Muscle of leg (tissue), 3 donors: ENCODE measurements at regions not wholly inside any gene's neighbourhood (a gene's known extent, or its start where the extent isn't known, plus 50 kb on each side); places are given as distances from the start of the nearest gene placed in this dataset.
A peak's percentile ranks its signal among the peaks of the same experiment; 100 is the strongest.

ENCODE experiments used
- DNase-seq: peaks from one replicate; pipeline ENCODE4 v3.0.0; 2013
- H3K27ac ChIP-seq: one replicate; pipeline ENCODE4 v1.5.1; 2013; ENCODE audit warnings: mild to moderate bottlenecking, low read length, control low read depth
- H3K27me3 ChIP-seq: one replicate; pipeline ENCODE4 v1.6.1; 2013; ENCODE audit warnings: low read length; ENCODE audit not compliant: control insufficient read depth, insufficient read depth
- H3K36me3 ChIP-seq: one replicate; pipeline ENCODE4 v1.6.1; 2013; ENCODE audit warnings: low read length; ENCODE audit not compliant: control insufficient read depth, insufficient read depth
- H3K4me1 ChIP-seq: one replicate; pipeline ENCODE4 v1.6.1; 2013; ENCODE audit warnings: low read length; ENCODE audit not compliant: control insufficient read depth, insufficient read depth
- H3K4me3 ChIP-seq: one replicate; pipeline ENCODE4 v1.5.1; 2013; ENCODE audit warnings: low read length, control low read depth
- H3K9me3 ChIP-seq: replicated peaks from 2 replicates; pipeline ENCODE4 v1.6.1; 2013; ENCODE audit warnings: low read depth, low read length; ENCODE audit not compliant: control insufficient read depth
- WGBS: methylation state at CpG from one replicate; pipeline ENCODE4 v1.1.5; 2013; ENCODE audit warnings: missing lambda C conversion rate; ENCODE audit not compliant: insufficient coverage; 5-methylcytosine and 5-hydroxymethylcytosine counted together

DNA sequence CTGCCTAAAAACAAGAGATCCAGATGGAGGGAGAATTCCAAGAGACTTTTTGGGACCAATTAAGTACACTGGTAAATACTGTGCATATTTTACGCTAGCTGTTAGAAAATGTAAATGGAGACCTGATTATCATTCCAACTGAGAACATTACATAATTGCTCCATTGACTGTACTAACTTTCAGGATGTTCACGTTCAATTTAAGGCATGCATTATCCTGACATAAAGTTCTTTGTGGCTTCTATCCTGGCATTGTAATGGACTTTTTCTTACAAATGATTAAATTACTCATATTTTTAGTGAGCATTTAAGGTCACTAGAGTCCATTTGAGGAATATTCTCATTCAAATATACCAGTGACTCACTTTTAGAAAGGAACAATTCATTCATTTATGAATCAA, 883.3 kb upstream of the TMPRSS15 start:
- H3K27me3 ChIP-seq: no peaks in the 10 kb centered on the region
- no peak for DNase-seq
- no peaks in the 10 kb centered on the region for H3K4me1 ChIP-seq
- H3K9me3 ChIP-seq: no peaks in the 10 kb centered on the region
- H3K36me3 ChIP-seq: no peaks in the 10 kb centered on the region
- no CpG with 5 or more reads among the region's 2 CpGs for WGBS
- H3K4me3 ChIP-seq: no peak overlapping the region
- no peak overlapping the region for H3K27ac ChIP-seq

DNA sequence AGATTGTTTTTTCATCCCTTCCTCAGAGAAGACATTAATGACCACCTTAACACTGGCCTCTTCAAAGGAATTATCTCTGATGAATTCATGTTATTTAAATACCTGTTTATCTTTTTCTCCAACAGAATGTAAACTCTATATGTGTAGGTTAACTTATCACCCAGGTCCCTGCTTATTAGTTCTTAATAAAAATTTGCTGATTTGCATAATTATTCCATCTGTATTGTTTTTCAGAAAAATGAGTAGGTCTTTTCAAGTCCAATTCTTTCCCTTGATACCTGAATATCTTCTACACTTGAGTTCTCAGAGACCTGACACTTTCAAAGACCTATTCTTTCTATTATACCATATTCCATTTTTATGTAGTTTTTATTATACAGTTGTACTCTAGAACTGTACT, 886.7 kb upstream of the TMPRSS15 start:
- Histone ChIP-seq H3K36me3 (no peaks in the 10 kb centered on the region), H3K4me3 (no peak overlapping the region), H3K9me3 (no peaks in the 10 kb centered on the region), H3K27ac (no peak overlapping the region), H3K4me1 (no peaks in the 10 kb centered on the region), H3K27me3 (no peaks in the 10 kb centered on the region)
- no peak for DNase-seq

DNA sequence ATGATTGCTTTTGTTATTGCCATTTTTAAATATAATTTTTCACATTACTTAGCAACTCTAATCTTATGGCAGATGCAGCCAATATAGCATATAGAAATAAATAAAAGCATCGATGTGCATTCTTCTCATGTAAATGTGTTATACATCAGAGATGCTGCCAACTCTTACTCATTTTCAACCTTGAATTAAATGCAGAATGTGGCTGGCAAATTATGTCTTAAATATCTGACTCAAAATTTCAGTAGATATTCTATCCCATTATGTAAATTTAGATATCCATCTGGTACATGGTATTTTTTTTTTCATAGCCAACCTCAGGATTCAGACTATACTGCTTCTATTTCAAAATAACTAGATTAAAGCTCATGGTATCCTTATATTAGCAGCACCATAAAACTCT, 916.7 kb upstream of the TMPRSS15 start:
- Histone ChIP-seq H3K27me3 (no peaks in the 10 kb centered on the region), H3K36me3 (no peaks in the 10 kb centered on the region), H3K4me3 (no peak overlapping the region), H3K27ac (no peak overlapping the region), H3K9me3 (peaks cover 3% of the 10 kb centered on the region), H3K4me1 (no peaks in the 10 kb centered on the region)
- WGBS: no CpG with 5 or more reads among the region's 1 CpG
- no peak for DNase-seq

DNA sequence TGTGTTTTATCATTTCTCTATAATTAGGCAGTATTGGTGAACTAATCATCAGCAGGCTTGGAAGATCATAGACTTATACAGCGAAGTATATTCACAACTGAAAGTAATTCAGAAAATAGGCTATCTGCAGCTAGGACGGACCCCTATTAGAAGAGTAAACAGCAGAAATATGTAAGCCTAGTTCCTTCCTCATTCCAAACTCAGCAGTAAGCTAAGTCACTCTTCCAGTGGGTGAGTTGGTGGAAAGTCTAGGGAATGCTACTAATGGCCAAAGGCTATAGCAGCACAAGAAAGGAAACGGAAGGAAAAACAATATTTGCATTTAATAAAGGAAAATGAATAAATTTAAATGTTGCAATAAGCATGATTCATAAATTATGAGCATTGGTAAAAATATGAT, 918.1 kb upstream of the TMPRSS15 start:
- Histone ChIP-seq H3K9me3 (peaks cover 3% of the 10 kb centered on the region), H3K27ac (no peak overlapping the region), H3K27me3 (no peaks in the 10 kb centered on the region), H3K4me1 (no peaks in the 10 kb centered on the region), H3K36me3 (no peaks in the 10 kb centered on the region), H3K4me3 (no peak overlapping the region)
- DNase-seq: no peak
- WGBS: no CpG with 5 or more reads among the region's 3 CpGs

DNA sequence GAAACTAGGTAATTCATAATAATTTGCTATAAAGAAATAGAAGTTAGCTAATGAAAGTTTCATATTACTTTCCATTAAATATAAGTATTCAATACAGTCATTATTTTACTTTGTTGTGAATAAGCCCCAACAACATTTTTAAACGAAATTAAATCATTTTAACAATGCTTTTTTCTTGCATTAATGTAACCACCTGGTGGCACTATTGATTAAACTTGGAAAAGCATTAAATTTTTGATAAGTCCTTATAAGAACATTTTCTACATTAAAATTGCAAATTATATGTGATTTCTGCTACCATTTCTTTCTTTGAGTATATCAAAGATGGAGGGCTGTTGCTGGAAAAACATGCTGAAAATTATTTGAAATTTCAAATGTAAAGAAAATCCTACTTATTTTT, 918.8 kb upstream of the TMPRSS15 start:
- WGBS: no CpG with 5 or more reads among the region's 1 CpG
- Histone ChIP-seq H3K36me3 (no peaks in the 10 kb centered on the region), H3K4me1 (peaks cover 4% of the 10 kb centered on the region), H3K27me3 (no peaks in the 10 kb centered on the region), H3K9me3 (no peaks in the 10 kb centered on the region), H3K4me3 (no peak overlapping the region), H3K27ac (no peak overlapping the region)
- peak; percentile 31 for DNase-seq

DNA sequence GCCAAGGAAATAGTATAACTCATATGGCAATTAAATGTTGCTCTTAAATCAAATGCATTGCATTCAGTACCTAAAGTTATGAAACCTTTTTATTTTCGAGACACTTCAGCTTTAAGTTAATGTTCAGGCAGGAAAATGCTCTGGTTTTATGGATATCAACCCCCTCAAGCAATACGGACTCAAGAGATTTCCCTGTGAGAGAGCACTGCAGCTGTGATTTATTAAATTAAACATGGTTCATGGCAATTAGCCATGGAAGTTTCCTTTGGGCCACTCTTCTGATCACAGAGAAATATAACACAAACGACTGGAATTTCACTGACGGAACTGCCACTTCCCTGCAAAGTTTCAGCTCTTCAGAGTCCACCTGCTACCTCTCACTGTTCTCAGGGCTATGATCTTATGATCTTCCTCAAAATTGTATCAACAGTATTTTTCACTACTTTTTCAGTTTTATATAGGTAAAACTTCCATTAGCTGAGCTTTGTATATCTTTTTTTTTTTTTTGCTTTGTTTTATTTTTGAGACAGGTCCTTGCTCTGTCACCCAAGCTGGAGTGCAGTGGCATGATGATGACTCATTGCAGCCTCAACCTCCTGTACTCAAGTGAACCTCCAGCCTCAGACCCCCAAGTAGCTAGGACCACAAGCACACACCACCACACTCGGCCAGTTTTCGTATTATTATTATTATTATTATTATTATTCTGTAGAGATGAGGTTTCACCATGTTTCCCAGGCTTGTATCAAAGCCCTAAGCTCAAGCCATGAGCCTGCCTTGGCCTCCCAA, 923.1 kb upstream of the TMPRSS15 start:
- WGBS: 17% methylated on average over 2 of the region's 6 CpGs

DNA sequence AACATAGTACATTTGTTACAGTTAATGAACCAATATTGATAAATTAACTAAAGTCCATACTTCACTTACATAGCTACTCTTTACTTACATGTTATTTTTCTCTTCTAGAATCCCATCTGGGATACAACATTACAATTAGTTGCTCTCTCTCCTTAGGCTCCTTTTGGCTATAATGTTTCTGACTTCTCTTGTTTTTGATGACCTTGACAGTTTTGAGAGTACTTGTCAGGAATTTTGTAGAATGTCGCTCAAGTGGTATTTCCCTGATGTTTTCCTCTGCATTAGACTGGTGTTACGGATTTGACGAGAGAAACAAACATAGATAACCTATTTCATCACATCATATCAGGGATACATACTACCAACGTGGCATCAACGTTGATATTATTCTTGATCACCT, 925.4 kb upstream of the TMPRSS15 start:
- no peaks in the 10 kb centered on the region for H3K36me3 ChIP-seq
- H3K27ac ChIP-seq: no peak overlapping the region
- WGBS: 100% methylated on average over 4 of the region's 5 CpGs
- DNase-seq: no peak
- H3K4me1 ChIP-seq: peaks cover 4% of the 10 kb centered on the region
- no peaks in the 10 kb centered on the region for H3K27me3 ChIP-seq
- peaks cover 6% of the 10 kb centered on the region for H3K9me3 ChIP-seq
- H3K4me3 ChIP-seq: no peak overlapping the region

More for the DNA sequence above, 923.1 kb upstream of the TMPRSS15 start:
- H3K27me3 ChIP-seq: no peaks in the 10 kb centered on the region
- H3K4me3 ChIP-seq: no peak overlapping the region
- no peak overlapping the region for H3K27ac ChIP-seq
- peaks cover 4% of the 10 kb centered on the region for H3K4me1 ChIP-seq
- DNase-seq: peak; percentile 83
- H3K36me3 ChIP-seq: no peaks in the 10 kb centered on the region
- peaks cover under 1% of the 10 kb centered on the region for H3K9me3 ChIP-seq

DNA sequence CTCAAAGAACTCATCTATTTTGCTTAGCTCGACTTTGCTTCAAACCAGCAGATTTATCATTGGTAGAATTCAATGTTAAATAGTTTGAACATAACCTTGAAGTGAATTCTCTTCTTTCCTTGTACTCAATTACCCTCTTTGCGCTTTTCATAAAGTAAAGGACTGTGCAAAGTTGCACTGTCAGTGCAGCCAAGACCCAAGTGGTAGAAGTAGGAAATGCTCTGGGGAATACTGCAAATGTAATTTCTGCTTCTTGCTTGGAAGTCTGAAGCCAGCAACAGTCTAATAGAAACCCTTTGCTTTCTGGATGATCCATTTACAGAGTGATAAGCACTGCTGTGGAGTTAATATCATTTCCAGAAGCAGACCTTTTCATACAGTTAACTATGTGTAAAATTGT, 936.7 kb upstream of the TMPRSS15 start:
- H3K4me1 ChIP-seq: no peaks in the 10 kb centered on the region
- WGBS: no CpG with 5 or more reads among the region's 2 CpGs
- H3K9me3 ChIP-seq: no peaks in the 10 kb centered on the region
- H3K27ac ChIP-seq: no peak overlapping the region
- H3K36me3 ChIP-seq: no peaks in the 10 kb centered on the region
- no peak overlapping the region for H3K4me3 ChIP-seq
- no peak for DNase-seq
- H3K27me3 ChIP-seq: no peaks in the 10 kb centered on the region

DNA sequence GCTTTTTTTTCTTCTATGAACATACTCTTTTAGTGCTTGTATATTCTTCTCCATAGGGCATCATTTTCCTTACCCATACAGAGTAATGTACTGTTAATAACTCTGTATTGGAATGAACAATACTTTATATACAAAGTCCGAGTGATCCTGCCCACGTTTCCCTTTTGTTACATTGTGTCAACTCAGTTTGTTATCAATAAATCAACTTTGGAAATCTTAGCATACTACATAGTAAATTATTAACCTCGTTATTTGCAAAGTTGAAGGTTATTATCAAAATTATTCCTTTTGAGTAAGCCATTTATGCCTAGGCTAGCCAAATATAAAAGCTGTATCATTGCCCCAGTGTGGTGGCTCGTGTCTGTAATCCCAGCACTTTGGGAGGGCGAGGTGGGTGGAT, 937.4 kb upstream of the TMPRSS15 start:
- Histone ChIP-seq H3K4me1 (no peaks in the 10 kb centered on the region), H3K9me3 (no peaks in the 10 kb centered on the region), H3K36me3 (no peaks in the 10 kb centered on the region), H3K4me3 (no peak overlapping the region), H3K27me3 (no peaks in the 10 kb centered on the region), H3K27ac (no peak overlapping the region)
- 81% methylated on average over 2 of the region's 5 CpGs for WGBS
- no peak for DNase-seq

DNA sequence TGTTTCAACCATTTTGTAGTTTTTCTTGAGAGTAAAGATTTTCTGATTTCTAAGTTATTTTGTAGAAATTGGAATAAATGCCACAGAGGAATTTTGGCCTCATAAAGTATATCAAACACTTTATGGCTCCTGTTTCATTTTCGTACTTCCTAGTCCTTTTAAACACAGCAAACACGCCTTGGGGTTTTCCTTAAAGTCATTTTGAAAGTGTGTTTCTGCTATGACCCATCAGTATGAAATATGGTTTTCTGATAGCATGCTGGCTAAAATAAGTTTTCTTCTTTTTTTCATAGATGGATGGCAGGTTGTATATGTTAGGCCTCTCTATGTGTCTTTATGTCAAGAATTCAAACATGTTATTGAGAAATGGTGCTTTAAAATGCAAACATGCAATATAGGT, 940.1 kb upstream of the TMPRSS15 start:
- H3K4me3 ChIP-seq: no peak overlapping the region
- H3K36me3 ChIP-seq: no peaks in the 10 kb centered on the region
- H3K4me1 ChIP-seq: no peaks in the 10 kb centered on the region
- DNase-seq: no peak
- WGBS: no CpG with 5 or more reads among the region's 2 CpGs
- H3K27me3 ChIP-seq: no peaks in the 10 kb centered on the region
- no peaks in the 10 kb centered on the region for H3K9me3 ChIP-seq
- no peak overlapping the region for H3K27ac ChIP-seq

DNA sequence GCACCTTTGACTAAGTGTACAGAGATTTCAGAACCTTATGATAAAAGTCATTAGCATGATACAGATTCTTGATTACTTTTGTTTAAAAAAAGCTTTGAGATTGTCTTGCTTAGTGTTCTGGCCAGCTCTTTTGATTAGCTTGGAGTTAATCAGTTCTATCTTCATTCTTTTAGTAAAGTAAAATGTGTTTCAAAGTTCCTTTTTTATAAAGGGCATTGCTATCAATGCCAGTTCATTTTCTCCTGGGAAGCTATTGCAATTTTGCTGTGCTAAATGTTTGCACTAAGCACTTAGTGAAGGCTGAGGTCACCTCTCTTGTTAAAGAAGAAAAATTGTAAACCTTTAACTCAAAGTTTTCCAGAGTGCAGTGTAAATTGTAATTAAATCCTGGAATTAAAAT, 946.7 kb upstream of the TMPRSS15 start:
- Histone ChIP-seq H3K4me1 (no peaks in the 10 kb centered on the region), H3K27me3 (no peaks in the 10 kb centered on the region), H3K36me3 (no peaks in the 10 kb centered on the region), H3K27ac (no peak overlapping the region), H3K9me3 (no peaks in the 10 kb centered on the region), H3K4me3 (no peak overlapping the region)
- no peak for DNase-seq
